ENCODE measurements at regions not wholly inside any gene's neighbourhood (a gene's known extent, or its start where the extent isn't known, plus 50 kb on each side); places are given as distances from the start of the nearest gene placed in this dataset.

DNA sequence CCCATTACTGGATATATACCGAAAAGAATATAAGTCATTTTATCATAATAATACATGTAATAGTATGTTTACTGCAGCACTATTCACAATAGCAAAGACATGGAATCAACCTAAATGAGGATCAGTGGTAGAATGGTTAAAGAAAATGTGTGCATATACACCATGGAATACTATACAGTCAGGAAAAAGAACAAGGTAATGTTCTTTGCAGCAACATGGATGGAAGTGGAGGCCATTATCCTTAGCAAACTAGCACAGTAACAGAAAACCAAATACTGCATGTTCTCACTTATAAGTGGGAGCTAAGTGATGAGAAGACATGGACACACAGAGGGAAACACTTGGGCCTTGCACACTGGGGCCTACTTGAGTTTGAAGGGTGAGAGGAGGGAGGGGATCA is 207.4 kb upstream of the APOOL start:
- TF ChIP-seq, protein P1, sequence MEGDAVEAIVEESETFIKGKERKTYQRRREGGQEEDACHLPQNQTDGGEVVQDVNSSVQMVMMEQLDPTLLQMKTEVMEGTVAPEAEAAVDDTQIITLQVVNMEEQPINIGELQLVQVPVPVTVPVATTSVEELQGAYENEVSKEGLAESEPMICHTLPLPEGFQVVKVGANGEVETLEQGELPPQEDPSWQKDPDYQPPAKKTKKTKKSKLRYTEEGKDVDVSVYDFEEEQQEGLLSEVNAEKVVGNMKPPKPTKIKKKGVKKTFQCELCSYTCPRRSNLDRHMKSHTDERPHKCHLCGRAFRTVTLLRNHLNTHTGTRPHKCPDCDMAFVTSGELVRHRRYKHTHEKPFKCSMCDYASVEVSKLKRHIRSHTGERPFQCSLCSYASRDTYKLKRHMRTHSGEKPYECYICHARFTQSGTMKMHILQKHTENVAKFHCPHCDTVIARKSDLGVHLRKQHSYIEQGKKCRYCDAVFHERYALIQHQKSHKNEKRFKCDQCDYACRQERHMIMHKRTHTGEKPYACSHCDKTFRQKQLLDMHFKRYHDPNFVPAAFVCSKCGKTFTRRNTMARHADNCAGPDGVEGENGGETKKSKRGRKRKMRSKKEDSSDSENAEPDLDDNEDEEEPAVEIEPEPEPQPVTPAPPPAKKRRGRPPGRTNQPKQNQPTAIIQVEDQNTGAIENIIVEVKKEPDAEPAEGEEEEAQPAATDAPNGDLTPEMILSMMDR (IDR thresholded peaks at IDR 0.05), result no peak
- TF ChIP-seq POLR2A (IDR thresholded peaks at IDR 0.05), result no peak
